Hepatocyte (in vitro differentiated cells): ENCODE measurements at regions not wholly inside any gene's neighbourhood (a gene's known extent, or its start where the extent isn't known, plus 50 kb on each side); places are given as distances from the start of the nearest gene placed in this dataset.

Experiments
- DNase-seq: peaks from one replicate; pipeline ENCODE4 v3.0.0-alpha.2; 2016; ENCODE audit warnings: low spot score
- H2AFZ ChIP-seq: fragments of 200-600 bp; sonication (generic); 2 replicates; pipeline ENCODE4 v1.6.0; 2016; ENCODE audit warnings: antibody characterized with exemption, mild to moderate bottlenecking
- H3K27ac ChIP-seq: fragments of 200-600 bp; sonication (generic); 2 replicates; pipeline ENCODE4 v1.5.1; 2016; ENCODE audit warnings: mild to moderate bottlenecking
- H3K27me3 ChIP-seq: fragments of 200-600 bp; sonication (generic); 2 replicates; pipeline ENCODE4 v1.6.1; 2016
- H3K36me3 ChIP-seq: fragments of 200-600 bp; sonication (generic); replicated peaks from 2 replicates; pipeline ENCODE4 v1.5.1; 2016; ENCODE audit warnings: low read depth; ENCODE audit not compliant: insufficient read depth
- H3K4me1 ChIP-seq: fragments of 200-600 bp; sonication (generic); 2 replicates; pipeline ENCODE4 v1.5.1; 2016; ENCODE audit warnings: mild to moderate bottlenecking, moderate library complexity; ENCODE audit not compliant: insufficient read depth
- H3K4me2 ChIP-seq: fragments of 200-600 bp; sonication (generic); 2 replicates; pipeline ENCODE4 v1.6.0; 2016
- H3K4me3 ChIP-seq: fragments of 200-600 bp; sonication (generic); 2 replicates; pipeline ENCODE4 v1.5.1; 2016; ENCODE audit warnings: mild to moderate bottlenecking
- H3K79me2 ChIP-seq: fragments of 200-600 bp; sonication (generic); 2 replicates; pipeline ENCODE4 v1.6.0; 2017; ENCODE audit warnings: mild to moderate bottlenecking
- H3K9me2 ChIP-seq: fragments of 200-600 bp; sonication (generic); replicated peaks from 2 replicates; pipeline ENCODE4 v1.6.0; 2017; ENCODE audit warnings: mild to moderate bottlenecking; ENCODE audit not compliant: insufficient read depth
- H3K9me3 ChIP-seq: fragments of 200-600 bp; sonication (generic); 2 replicates; pipeline ENCODE4 v1.5.1; 2016; ENCODE audit warnings: low read depth, mild to moderate bottlenecking
- H4K20me1 ChIP-seq: fragments of 200-600 bp; sonication (generic); 2 replicates; pipeline ENCODE4 v1.6.0; 2016; ENCODE audit warnings: mild to moderate bottlenecking; ENCODE audit not compliant: insufficient read depth, poor library complexity, severe bottlenecking
- CTCF ChIP-seq: fragments of 200-600 bp; sonication (generic); IDR thresholded peaks from 2 replicates; pipeline ENCODE4 v1.5.1; 2016; ENCODE audit warnings: antibody characterized with exemption, mild to moderate bottlenecking; ENCODE audit not compliant: poor library complexity
- EZH2 ChIP-seq: fragments of 200-600 bp; sonication (generic); IDR thresholded peaks from 2 replicates; pipeline ENCODE4 v1.6.1; 2016; ENCODE audit warnings: antibody characterized with exemption, mild to moderate bottlenecking, borderline replicate concordance
- EZH2phosphoT487 ChIP-seq: fragments of 200-600 bp; sonication (generic); IDR thresholded peaks from one replicate; pipeline ENCODE4 v1.6.1; 2018; ENCODE audit warnings: antibody characterized with exemption, mild to moderate bottlenecking, low read depth, moderate library complexity; ENCODE audit not compliant: unreplicated experiment, severe bottlenecking
- WGBS: methylation state at CpG from one replicate; pipeline ENCODE4 v1.1.6; 2016; ENCODE audit warnings: low lambda C conversion rate; ENCODE audit errors: missing lambda C conversion rate; 5-methylcytosine and 5-hydroxymethylcytosine counted together

- Histone ChIP-seq H3K27ac (peak overlapping the region; percentile 23), H3K9me2 (no peaks in the 10 kb centered on the region), H3K4me3 (no peak overlapping the region), H3K27me3 (no peaks in the 10 kb centered on the region), H3K9me3 (no peaks in the 10 kb centered on the region), H3K4me1 (peaks cover 5% of the 10 kb centered on the region), H2AFZ (peak overlapping the region; percentile 37), H3K79me2 (no peaks in the 10 kb centered on the region), H3K36me3 (no peaks in the 10 kb centered on the region), H4K20me1 (no peaks in the 10 kb centered on the region), H3K4me2 (no peak overlapping the region)
- WGBS: 71% methylated on average over 10 of the region's 10 CpGs
- TF ChIP-seq EZH2: no peak
- no peak for TF ChIP-seq EZH2phosphoT487
- TF ChIP-seq CTCF: no peak
- DNase-seq: no peak
Measured at GRCh38 chr18:75799449-75800330, 372.2 kb upstream of the SMIM21 start.

- Histone ChIP-seq H3K9me3 (no peaks in the 10 kb centered on the region), H3K36me3 (no peaks in the 10 kb centered on the region), H2AFZ (no peak overlapping the region), H3K4me2 (no peak overlapping the region), H3K27ac (no peak overlapping the region), H3K79me2 (no peaks in the 10 kb centered on the region), H3K27me3 (no peaks in the 10 kb centered on the region), H3K4me1 (peaks cover 5% of the 10 kb centered on the region), H3K4me3 (no peak overlapping the region), H4K20me1 (no peaks in the 10 kb centered on the region), H3K9me2 (peaks cover 1% of the 10 kb centered on the region)
- TF ChIP-seq EZH2phosphoT487: no peak
- TF ChIP-seq CTCF: no peak
- no peak for TF ChIP-seq EZH2
- 84% methylated on average over 1 of the region's 1 CpG for WGBS
- no peak for DNase-seq
Measured at GRCh38 chr18:75797046-75797445, 369.5 kb upstream of the SMIM21 start.

GRCh38 chr18:75790796-75791195 lies 363.3 kb upstream of the SMIM21 start:
- Histone ChIP-seq H3K4me1 (no peaks in the 10 kb centered on the region), H3K9me3 (no peaks in the 10 kb centered on the region), H4K20me1 (no peaks in the 10 kb centered on the region), H2AFZ (no peak overlapping the region), H3K27ac (no peak overlapping the region), H3K9me2 (peaks cover 5% of the 10 kb centered on the region), H3K4me3 (no peak overlapping the region), H3K79me2 (no peaks in the 10 kb centered on the region), H3K4me2 (no peak overlapping the region), H3K27me3 (no peaks in the 10 kb centered on the region), H3K36me3 (no peaks in the 10 kb centered on the region)
- DNase-seq: no peak
- TF ChIP-seq EZH2: no peak
- TF ChIP-seq EZH2phosphoT487: no peak
- no peak for TF ChIP-seq CTCF
- 88% methylated on average over 2 of the region's 2 CpGs for WGBS
